ENCODE measurements at regions not wholly inside any gene's neighbourhood (a gene's known extent, or its start where the extent isn't known, plus 50 kb on each side); places are given as distances from the start of the nearest gene placed in this dataset.

DNA sequence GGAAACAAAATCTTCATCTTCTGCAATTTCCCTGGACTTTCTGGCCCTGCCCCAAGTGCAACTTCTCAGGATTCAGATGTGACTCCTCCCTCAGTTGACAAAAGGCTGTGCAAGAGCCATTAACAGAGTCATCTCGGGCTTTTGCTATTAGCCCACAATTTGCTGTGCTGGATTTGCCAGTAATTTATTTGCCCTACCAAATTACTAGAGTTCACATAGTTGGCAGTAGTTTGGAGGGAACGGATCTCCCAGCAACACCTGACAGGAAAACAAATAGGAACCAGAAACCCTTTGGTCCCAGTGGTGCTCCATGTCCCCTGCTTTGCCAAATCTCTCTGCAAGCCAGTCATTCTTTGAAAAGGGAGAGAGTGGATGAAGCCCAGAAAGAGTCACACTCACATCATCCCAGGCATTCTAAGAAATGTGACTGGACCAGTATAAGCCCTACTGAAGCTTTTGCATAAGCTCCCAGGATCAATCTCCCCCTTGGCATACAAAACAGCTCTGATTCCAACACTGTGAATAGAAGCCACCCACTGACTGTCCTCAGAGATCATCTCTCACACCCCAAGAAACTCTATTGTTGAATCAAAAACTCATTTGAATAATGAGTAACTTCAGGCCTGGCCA lies 350.1 kb upstream of the NBEA start:
- no peak overlapping the region for H3K27ac ChIP-seq (ENCODE audit: low read length)
- H3K9ac ChIP-seq (ENCODE audit: low read depth, low read length), result no peak overlapping the region
- no peaks in the 10 kb centered on the region for H3K27me3 ChIP-seq (ENCODE audit: insufficient read depth, low read length)
- peaks cover under 1% of the 10 kb centered on the region; the same call in 1 of the 2 replicates for H3K9me3 ChIP-seq (ENCODE audit: insufficient read depth, low read depth, low read length)
- H3K36me3 ChIP-seq (ENCODE audit: insufficient read depth, low read depth, low read length), result no peaks in the 10 kb centered on the region
- no peak overlapping the region for H3K4me3 ChIP-seq (ENCODE audit: low read length)
- peaks cover 9% of the 10 kb centered on the region; the same call in 1 of the 2 replicates for H3K4me1 ChIP-seq (ENCODE audit: insufficient read depth, low read length)

- Histone ChIP-seq H3K27me3 (ENCODE audit: insufficient read depth, low read length) (no peaks in the 10 kb centered on the region), H3K9ac (ENCODE audit: low read depth, low read length) (no peak overlapping the region), H3K4me1 (ENCODE audit: insufficient read depth, low read length) (peaks cover 9% of the 10 kb centered on the region; the same call in 1 of the 2 replicates), H3K9me3 (ENCODE audit: insufficient read depth, low read depth, low read length) (peaks cover 4% of the 10 kb centered on the region; the same call in 1 of the 2 replicates), H3K36me3 (ENCODE audit: insufficient read depth, low read depth, low read length) (no peaks in the 10 kb centered on the region), H3K4me3 (ENCODE audit: low read length) (no peak overlapping the region), H3K27ac (ENCODE audit: low read length) (no peak overlapping the region)
These were observed 348.4 kb upstream of the NBEA start for GRCh38 chr13:34593658-34594057.

GRCh38 chr13:34594507-34594906 lies 347.6 kb upstream of the NBEA start:
- H3K9me3 ChIP-seq (ENCODE audit: insufficient read depth, low read depth, low read length), result peaks cover 4% of the 10 kb centered on the region; the same call in 1 of the 2 replicates
- H3K4me1 ChIP-seq (ENCODE audit: insufficient read depth, low read length), result peaks cover 9% of the 10 kb centered on the region; the same call in 1 of the 2 replicates
- H3K27ac ChIP-seq (ENCODE audit: low read length), result no peak overlapping the region
- no peaks in the 10 kb centered on the region for H3K27me3 ChIP-seq (ENCODE audit: insufficient read depth, low read length)
- H3K4me3 ChIP-seq (ENCODE audit: low read length), result no peak overlapping the region
- H3K36me3 ChIP-seq (ENCODE audit: insufficient read depth, low read depth, low read length), result no peaks in the 10 kb centered on the region
- no peak overlapping the region for H3K9ac ChIP-seq (ENCODE audit: low read depth, low read length)

- Histone ChIP-seq H3K27me3 (ENCODE audit: insufficient read depth, low read length) (no peaks in the 10 kb centered on the region), H3K27ac (ENCODE audit: low read length) (no peak overlapping the region), H3K9ac (ENCODE audit: low read depth, low read length) (no peak overlapping the region), H3K36me3 (ENCODE audit: insufficient read depth, low read depth, low read length) (no peaks in the 10 kb centered on the region), H3K9me3 (ENCODE audit: insufficient read depth, low read depth, low read length) (no peaks in the 10 kb centered on the region), H3K4me1 (ENCODE audit: insufficient read depth, low read length) (no peaks in the 10 kb centered on the region; the same call in 1 of the 2 replicates), H3K4me3 (ENCODE audit: low read length) (no peak overlapping the region)
These were observed 333.7 kb upstream of the NBEA start for GRCh38 chr13:34608331-34608730.

DNA sequence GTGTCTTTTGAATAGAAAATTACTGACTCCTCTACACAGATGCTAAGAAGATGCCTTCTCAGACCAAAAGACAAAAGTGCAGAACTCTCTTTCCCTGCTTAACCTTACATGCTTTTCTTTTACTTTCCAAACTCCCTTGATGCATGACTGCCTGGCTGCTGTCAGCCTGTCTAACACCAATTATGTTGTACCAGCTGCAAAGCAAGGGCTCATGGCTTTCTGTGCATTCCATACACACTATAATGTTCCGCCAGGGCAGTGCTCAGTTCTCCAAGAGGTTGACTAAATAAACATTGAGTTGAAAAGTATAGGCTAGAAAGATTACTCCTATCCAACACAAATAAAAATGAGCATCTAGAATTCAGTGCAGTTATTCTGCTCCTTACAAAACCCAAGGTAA lies 330.4 kb upstream of the NBEA start:
- Histone ChIP-seq H3K4me3 (ENCODE audit: low read length) (no peak overlapping the region), H3K27me3 (ENCODE audit: insufficient read depth, low read length) (no peaks in the 10 kb centered on the region), H3K9ac (ENCODE audit: low read depth, low read length) (no peak overlapping the region), H3K9me3 (ENCODE audit: insufficient read depth, low read depth, low read length) (no peaks in the 10 kb centered on the region), H3K4me1 (ENCODE audit: insufficient read depth, low read length) (peaks cover under 1% of the 10 kb centered on the region), H3K27ac (ENCODE audit: low read length) (no peak overlapping the region), H3K36me3 (ENCODE audit: insufficient read depth, low read depth, low read length) (no peaks in the 10 kb centered on the region)

DNA sequence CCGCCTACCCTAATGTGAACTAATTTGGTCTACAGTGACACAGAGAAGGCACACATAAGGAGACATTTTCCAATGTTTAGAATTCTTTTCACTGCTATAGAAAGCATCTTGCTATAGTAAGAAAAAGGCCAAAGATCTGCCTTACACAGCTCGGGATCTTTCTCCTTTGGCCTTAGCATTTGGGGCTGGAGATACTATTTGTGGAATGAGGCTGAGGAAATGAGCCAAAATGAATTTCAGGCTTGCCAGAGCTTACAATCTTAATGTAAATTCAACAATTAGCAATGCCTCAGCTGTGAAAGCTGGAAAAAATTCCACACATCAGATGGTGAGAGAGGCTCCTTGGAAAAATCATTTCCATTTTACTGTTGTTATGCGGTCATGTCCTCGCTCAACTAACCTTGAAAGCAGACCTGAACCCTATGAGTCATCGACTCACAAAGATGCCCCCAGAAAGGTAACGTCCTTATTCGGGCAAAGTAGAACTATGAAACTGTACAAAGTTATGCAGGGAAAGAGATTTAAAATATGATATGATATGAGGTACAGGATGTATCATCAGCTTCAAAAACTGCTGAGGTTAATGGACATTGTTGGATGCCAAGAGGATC lies 324.5 kb upstream of the NBEA start:
- Histone ChIP-seq H3K9me3 (ENCODE audit: insufficient read depth, low read depth, low read length) (no peaks in the 10 kb centered on the region), H3K27me3 (ENCODE audit: insufficient read depth, low read length) (no peaks in the 10 kb centered on the region), H3K27ac (ENCODE audit: low read length) (no peak overlapping the region), H3K4me3 (ENCODE audit: low read length) (no peak overlapping the region), H3K36me3 (ENCODE audit: insufficient read depth, low read depth, low read length) (no peaks in the 10 kb centered on the region), H3K9ac (ENCODE audit: low read depth, low read length) (no peak overlapping the region), H3K4me1 (ENCODE audit: insufficient read depth, low read length) (peaks cover 11% of the 10 kb centered on the region)

GRCh38 chr13:34618654-34619053 lies 323.4 kb upstream of the NBEA start:
- Histone ChIP-seq H3K36me3 (ENCODE audit: insufficient read depth, low read depth, low read length) (no peaks in the 10 kb centered on the region), H3K9me3 (ENCODE audit: insufficient read depth, low read depth, low read length) (no peaks in the 10 kb centered on the region), H3K4me3 (ENCODE audit: low read length) (no peak overlapping the region), H3K27ac (ENCODE audit: low read length) (no peak overlapping the region), H3K9ac (ENCODE audit: low read depth, low read length) (no peak overlapping the region), H3K27me3 (ENCODE audit: insufficient read depth, low read length) (no peaks in the 10 kb centered on the region), H3K4me1 (ENCODE audit: insufficient read depth, low read length) (peaks cover 11% of the 10 kb centered on the region)

GRCh38 chr13:34619326-34619725 lies 322.7 kb upstream of the NBEA start:
- H3K4me3 ChIP-seq (ENCODE audit: low read length), result no peak overlapping the region
- H3K9me3 ChIP-seq (ENCODE audit: insufficient read depth, low read depth, low read length), result no peaks in the 10 kb centered on the region
- H3K27me3 ChIP-seq (ENCODE audit: insufficient read depth, low read length), result no peaks in the 10 kb centered on the region
- H3K36me3 ChIP-seq (ENCODE audit: insufficient read depth, low read depth, low read length), result no peaks in the 10 kb centered on the region
- peaks cover 11% of the 10 kb centered on the region for H3K4me1 ChIP-seq (ENCODE audit: insufficient read depth, low read length)
- no peak overlapping the region for H3K27ac ChIP-seq (ENCODE audit: low read length)
- H3K9ac ChIP-seq (ENCODE audit: low read depth, low read length), result no peak overlapping the region

- Histone ChIP-seq H3K36me3 (ENCODE audit: insufficient read depth, low read depth, low read length) (no peaks in the 10 kb centered on the region), H3K9ac (ENCODE audit: low read depth, low read length) (no peak overlapping the region), H3K27ac (ENCODE audit: low read length) (no peak overlapping the region), H3K4me1 (ENCODE audit: insufficient read depth, low read length) (peaks cover 11% of the 10 kb centered on the region), H3K9me3 (ENCODE audit: insufficient read depth, low read depth, low read length) (no peaks in the 10 kb centered on the region), H3K27me3 (ENCODE audit: insufficient read depth, low read length) (no peaks in the 10 kb centered on the region), H3K4me3 (ENCODE audit: low read length) (no peak overlapping the region)
These were observed 321.8 kb upstream of the NBEA start for GRCh38 chr13:34620074-34620850.

DNA sequence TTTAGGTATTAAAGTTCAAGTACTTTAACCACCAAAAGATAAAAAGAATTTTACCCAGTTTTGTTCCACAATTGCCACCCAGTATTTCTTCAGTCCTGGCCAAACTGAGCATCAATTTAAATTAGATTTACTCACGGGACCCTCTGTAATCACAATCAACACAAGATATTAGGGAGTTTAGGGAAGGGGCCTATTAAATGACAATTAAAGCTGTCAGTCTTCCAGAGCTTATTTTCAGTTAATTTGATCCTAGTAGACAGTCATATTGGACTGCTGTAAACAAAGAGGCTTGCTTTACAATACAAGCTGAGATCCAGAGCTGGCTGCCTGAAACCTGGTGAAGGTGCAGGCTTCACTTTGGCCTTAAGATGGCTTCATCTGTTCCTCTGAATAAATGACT lies 321.2 kb upstream of the NBEA start:
- Histone ChIP-seq H3K36me3 (ENCODE audit: insufficient read depth, low read depth, low read length) (no peaks in the 10 kb centered on the region), H3K27ac (ENCODE audit: low read length) (no peak overlapping the region), H3K27me3 (ENCODE audit: insufficient read depth, low read length) (no peaks in the 10 kb centered on the region), H3K4me3 (ENCODE audit: low read length) (no peak overlapping the region), H3K9ac (ENCODE audit: low read depth, low read length) (no peak overlapping the region), H3K9me3 (ENCODE audit: insufficient read depth, low read depth, low read length) (no peaks in the 10 kb centered on the region), H3K4me1 (ENCODE audit: insufficient read depth, low read length) (peaks cover 11% of the 10 kb centered on the region)

DNA sequence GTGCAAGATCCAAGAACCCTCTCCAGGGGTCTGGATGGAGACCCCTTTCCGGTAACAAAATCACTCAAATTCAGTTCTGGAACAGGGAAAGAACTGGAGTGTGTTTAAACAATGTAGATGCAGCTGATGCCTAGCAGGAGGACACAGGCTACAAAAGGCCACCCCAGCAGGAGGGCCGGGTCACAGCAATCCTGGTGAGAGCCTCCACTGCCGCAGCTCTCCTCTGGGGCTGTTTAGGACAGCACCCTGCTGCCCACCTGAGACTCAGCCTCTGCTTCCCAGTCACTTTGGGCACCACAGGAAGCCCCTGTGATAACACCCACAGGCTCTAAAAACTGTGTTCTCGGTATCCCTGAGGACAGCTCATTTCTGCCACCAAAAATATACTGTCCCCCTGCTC lies 318.7 kb upstream of the NBEA start:
- H3K36me3 ChIP-seq (ENCODE audit: insufficient read depth, low read depth, low read length), result no peaks in the 10 kb centered on the region
- peaks cover 5% of the 10 kb centered on the region; the same call in 1 of the 2 replicates for H3K4me1 ChIP-seq (ENCODE audit: insufficient read depth, low read length)
- H3K27me3 ChIP-seq (ENCODE audit: insufficient read depth, low read length), result no peaks in the 10 kb centered on the region
- H3K9me3 ChIP-seq (ENCODE audit: insufficient read depth, low read depth, low read length), result no peaks in the 10 kb centered on the region
- no peak overlapping the region for H3K27ac ChIP-seq (ENCODE audit: low read length)
- H3K4me3 ChIP-seq (ENCODE audit: low read length), result no peak overlapping the region
- H3K9ac ChIP-seq (ENCODE audit: low read depth, low read length), result no peak overlapping the region

All from iPS-20b (cell line).